ENCODE measurements at regions not wholly inside any gene's neighbourhood (a gene's known extent, or its start where the extent isn't known, plus 50 kb on each side); places are given as distances from the start of the nearest gene placed in this dataset.
"Not testable (repeated sequence)": the region's sequence is repeated elsewhere in the genome, so short reads cannot be mapped to it uniquely, and the experiment has no call there.

DNA sequence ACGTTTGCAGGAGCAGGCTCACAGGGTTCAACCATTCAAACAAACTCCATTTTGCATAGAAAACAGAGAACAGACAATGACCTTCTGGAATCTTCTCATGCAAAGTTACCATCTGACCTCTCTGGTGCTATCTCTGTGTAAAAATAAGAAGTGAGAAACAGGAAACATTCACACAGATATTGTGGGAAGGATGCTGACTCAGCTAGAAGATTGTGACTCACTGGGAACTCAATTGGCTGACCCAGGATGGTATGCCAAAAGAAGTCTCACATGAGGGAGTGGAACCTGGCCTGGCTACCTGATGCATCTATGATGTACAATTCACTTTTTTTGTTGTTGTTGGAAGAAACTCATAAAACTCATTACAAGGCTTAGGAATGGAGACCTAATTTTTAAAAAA lies 61.1 kb upstream of the TBX18 start:
- H3K27ac ChIP-seq (ENCODE audit: low read depth in 1 of 2, low read length in 2 of 2), result no peak overlapping the region
- H2AFZ ChIP-seq (ENCODE audit: insufficient read depth, low read depth, low read length, poor library complexity, severe bottlenecking), result no peak overlapping the region
- H3K4me1 ChIP-seq (ENCODE audit: control insufficient read depth in 1 of 2, insufficient read depth in 2 of 2, low read length in 2 of 2), result no peaks in the 10 kb centered on the region
- H3K27me3 ChIP-seq (ENCODE audit: control insufficient read depth in 2 of 2, insufficient read depth in 2 of 2, low read length in 2 of 2), result no peaks in the 10 kb centered on the region
- intact Hi-C loops (cut with micrococcal nuclease), result no loop called here
- no peaks in the 10 kb centered on the region for H3K79me2 ChIP-seq (ENCODE audit: insufficient read depth, low read length)
- H3K36me3 Mint-ChIP-seq, result no peaks in the 10 kb centered on the region
- H3K27me3 Mint-ChIP-seq (ENCODE audit: low read depth in 3 of 3), result peaks cover 0 to 4% (median 0%) of the 10 kb centered on the region in 3 donors
- no peaks in the 10 kb centered on the region for H3K36me3 ChIP-seq (replicated peaks in 1 of 2; ENCODE audit: control insufficient read depth in 1 of 2, insufficient read depth in 2 of 2, low read length in 2 of 2)
- no peak for TF ChIP-seq CTCF (IDR thresholded peaks at IDR 0.05)
- H4K20me1 ChIP-seq (ENCODE audit: insufficient read depth, low read length), result no peaks in the 10 kb centered on the region
- H3K4me3 ChIP-seq (replicated peaks in 1 of 3; ENCODE audit: low read depth in 2 of 3, low read length in 3 of 3), result no peak overlapping the region
- peaks cover 2 to 8% (median 6%) of the 10 kb centered on the region in 7 donors for H3K9me3 Mint-ChIP-seq
- H3K4me3 Mint-ChIP-seq, result no peak overlapping the region
- no peak overlapping the region for H3K4me2 ChIP-seq (replicated peaks; ENCODE audit: extremely low read depth, low read length, poor library complexity, severe bottlenecking)
- H3K27ac Mint-ChIP-seq, result no peak overlapping the region
- H3K9me3 ChIP-seq (replicated peaks in 1 of 2; ENCODE audit: control insufficient read depth in 1 of 2, insufficient read depth in 1 of 2, low read length in 2 of 2), result peaks cover 0 to 4% of the 10 kb centered on the region in 2 donors
- 71% methylated on average over 1 of the region's 1 CpG for WGBS (ENCODE audit: insufficient coverage)
- no peak for DNase-seq
- no peaks in the 10 kb centered on the region for H3K4me1 Mint-ChIP-seq
- H3K9ac ChIP-seq (ENCODE audit: insufficient read depth, low read length, poor library complexity, severe bottlenecking), result no peak overlapping the region

- H3K36me3 Mint-ChIP-seq, result not testable (repeated sequence)
Measured at GRCh38 chr6:84821314-84821713, 56.9 kb upstream of the TBX18 start.

More at GRCh38 chr6:84821314-84821713, 56.9 kb upstream of the TBX18 start:
- H4K20me1 ChIP-seq (ENCODE audit: insufficient read depth, low read length); H3K27ac Mint-ChIP-seq; H3K27me3 ChIP-seq (ENCODE audit: control insufficient read depth in 2 of 2, insufficient read depth in 2 of 2, low read length in 2 of 2); H3K27ac ChIP-seq (ENCODE audit: low read depth in 1 of 2, low read length in 2 of 2); intact Hi-C loops (cut with micrococcal nuclease); H3K36me3 ChIP-seq (replicated peaks in 1 of 2; ENCODE audit: control insufficient read depth in 1 of 2, insufficient read depth in 2 of 2, low read length in 2 of 2); H2AFZ ChIP-seq (ENCODE audit: insufficient read depth, low read depth, low read length, poor library complexity, severe bottlenecking); H3K4me1 Mint-ChIP-seq; H3K9ac ChIP-seq (ENCODE audit: insufficient read depth, low read length, poor library complexity, severe bottlenecking); H3K4me1 ChIP-seq (ENCODE audit: control insufficient read depth in 1 of 2, insufficient read depth in 2 of 2, low read length in 2 of 2); H3K9me3 ChIP-seq (replicated peaks in 1 of 2; ENCODE audit: control insufficient read depth in 1 of 2, insufficient read depth in 1 of 2, low read length in 2 of 2); H3K9me3 Mint-ChIP-seq; H3K4me3 ChIP-seq (replicated peaks in 1 of 3; ENCODE audit: low read depth in 2 of 3, low read length in 3 of 3); H3K4me2 ChIP-seq (replicated peaks; ENCODE audit: extremely low read depth, low read length, poor library complexity, severe bottlenecking); H3K4me3 Mint-ChIP-seq; DNase-seq; H3K79me2 ChIP-seq (ENCODE audit: insufficient read depth, low read length); H3K27me3 Mint-ChIP-seq (ENCODE audit: low read depth in 3 of 3): not testable (repeated sequence)
- WGBS (ENCODE audit: insufficient coverage), result no CpG with 5 or more reads among the region's 1 CpG

All from CD14-positive monocyte (primary cell).